K562 (cell line): ENCODE measurements at regions not wholly inside any gene's neighbourhood (a gene's known extent, or its start where the extent isn't known, plus 50 kb on each side); places are given as distances from the start of the nearest gene placed in this dataset.

ENCODE experiments used
- ATAC-seq: fragments of 200-7000 bp; cut with Tn5 transposase; 3 replicates; pipeline ENCODE4 v1.9.1; 2020; ENCODE audit warnings: moderate library complexity
- BruUV-seq: library from RNA; stranded (reverse); fragments of 400-500 nt; replicated peaks from 2 replicates; lab custom pipeline; 2021; lab: Mats Ljungman, UMichigan
- CTCF ChIA-PET: fragments of 300-600 bp; formaldehyde crosslinking; extraction: SDS; loops from one replicate; lab custom pipeline; 2021; ENCODE audit warnings: low intra/inter-chr PET ratio; lab: Yijun Ruan, JAX
- POLR2A ChIA-PET: fragments of 300-600, 350-650 bp; sonication (Branson Sonifier 250); formaldehyde crosslinking; extraction: SDS; loops from one replicate; lab custom pipeline; 2021; ENCODE audit warnings: antibody characterized with exemption, inconsistent platforms; lab: Yijun Ruan, JAX
- DNase-seq, 4 experiments: peaks; one replicate each; pipeline versions ENCODE4 v3.0.0 to v3.0.0-alpha.2; 2011 to 2018; ENCODE audit warnings: low spot score in 3 of 4, mixed read lengths in 3 of 4; ENCODE audit errors: extremely low read depth in 1 of 4
- FAIRE-seq: peaks from 2 replicates; lab custom pipeline; 2011; peaks lifted over from hg19 to GRCh38; lab: Jason Lieb, UNC
- H2AFZ ChIP-seq: 2 replicates; pipeline ENCODE4 v1.6.0; 2011; ENCODE audit warnings: low read depth, low read length, control low read depth, inconsistent platforms
- H3K27ac ChIP-seq: fragments of 200-600 bp; 3 replicates; pipeline ENCODE4 v1.8.0; 2011; ENCODE audit warnings: low read depth, mild to moderate bottlenecking, control low read depth, inconsistent platforms, low read length, moderate library complexity, mixed read lengths; ENCODE audit errors: extremely low read depth
- H3K27me3 ChIP-seq, 2 experiments: fragments of 300-600 bp in 1 of 2; 2 replicates in 1 of 2; 3 replicates in 1 of 2; pipeline versions ENCODE4 v1.6.0 to v1.8.0; 2011; ENCODE audit warnings: inconsistent platforms in 2 of 2, low read length in 2 of 2, mild to moderate bottlenecking in 1 of 2, mixed read lengths in 1 of 2, moderate library complexity in 1 of 2; ENCODE audit not compliant: control insufficient read depth in 2 of 2, insufficient read depth in 2 of 2
- H3K36me3 ChIP-seq: fragments of 300-600 bp; 3 replicates; pipeline ENCODE4 v1.8.0; 2011; ENCODE audit warnings: mild to moderate bottlenecking, low read length, inconsistent platforms; ENCODE audit not compliant: control insufficient read depth, insufficient read depth
- H3K4me1 ChIP-seq, 2 experiments: fragments of 200-600 bp in 1 of 2; replicated peaks in 1 of 2; 2 replicates in 1 of 2; 3 replicates in 1 of 2; pipeline versions ENCODE4 v1.5.1 to v1.8.0; 2011; ENCODE audit warnings: inconsistent platforms in 2 of 2, low read length in 2 of 2, mild to moderate bottlenecking in 1 of 2, mixed read lengths in 1 of 2, moderate library complexity in 1 of 2; ENCODE audit not compliant: control insufficient read depth in 2 of 2, insufficient read depth in 2 of 2
- H3K4me2 ChIP-seq: 2 replicates; pipeline ENCODE4 v1.6.1; 2011; ENCODE audit warnings: low read length, control low read depth, inconsistent platforms, mixed read lengths; ENCODE audit not compliant: insufficient read depth
- H3K4me3 ChIP-seq: fragments of 200-600 bp; sonication (generic), shearing (Covaris generic); 2 replicates; pipeline ENCODE4 v1.5.1; 2016; ENCODE audit warnings: control low read depth, inconsistent platforms
- H3K79me2 ChIP-seq: fragments of 200-600 bp; 3 replicates; pipeline ENCODE4 v1.8.0; 2011; ENCODE audit warnings: low read length, inconsistent platforms; ENCODE audit not compliant: control insufficient read depth, insufficient read depth
- H3K9ac ChIP-seq, 2 experiments: 2 replicates each; pipeline versions ENCODE4 v1.6.0 to v1.6.1; 2011; ENCODE audit warnings: low read depth in 2 of 2, low read length in 2 of 2, control low read depth in 1 of 2, inconsistent platforms in 1 of 2, mild to moderate bottlenecking in 1 of 2, mixed read lengths in 1 of 2; ENCODE audit not compliant: insufficient read depth in 1 of 2
- H3K9me1 ChIP-seq: one replicate; pipeline ENCODE4 v1.6.0; 2011; ENCODE audit warnings: inconsistent platforms, mild to moderate bottlenecking, low read length, moderate library complexity; ENCODE audit not compliant: control insufficient read depth, insufficient read depth
- H3K9me3 ChIP-seq: replicated peaks from 2 replicates; pipeline ENCODE4 v1.5.1; 2011; ENCODE audit warnings: low read depth, low read length, inconsistent platforms; ENCODE audit not compliant: control insufficient read depth, insufficient read depth
- H4K20me1 ChIP-seq: replicated peaks from 2 replicates; pipeline ENCODE4 v1.6.1; 2011; ENCODE audit warnings: low read length, inconsistent platforms, mixed read lengths; ENCODE audit not compliant: control insufficient read depth, insufficient read depth
- E2F3 ChIP-seq: fragments of 250-450 bp; sonication (Bioruptor Pico); IDR thresholded peaks from 2 replicates; pipeline ENCODE4 v1.4.0; 2020; ENCODE audit warnings: mild to moderate bottlenecking
- ESRRB ChIP-seq: fragments of 250-450 bp; sonication (Bioruptor Pico); IDR thresholded peaks from 2 replicates; pipeline ENCODE4 v1.5.0; 2020; ENCODE audit warnings: mild to moderate bottlenecking, moderate library complexity, borderline replicate concordance
- HNRNPLL ChIP-seq: fragments of 200-400 bp; formaldehyde crosslinking; IDR thresholded peaks from 2 replicates; pipeline ENCODE4 v1.6.1; 2017; ENCODE audit warnings: low read length, low read depth, mild to moderate bottlenecking; ENCODE audit not compliant: poor library complexity, severe bottlenecking
- HOXB6 ChIP-seq: fragments of 250-450 bp; sonication (Bioruptor Pico); IDR thresholded peaks from 2 replicates; pipeline ENCODE4 v1.5.1; 2022; ENCODE audit warnings: mild to moderate bottlenecking, borderline replicate concordance
- SMAD3 ChIP-seq: fragments of 450-650 bp; formaldehyde crosslinking; conservative IDR thresholded peaks from 2 replicates; pipeline ENCODE4 v1.4.0; 2020; ENCODE audit warnings: mild to moderate bottlenecking
- TFE3 ChIP-seq: fragments of 450-650 bp; formaldehyde crosslinking; IDR thresholded peaks from 2 replicates; pipeline ENCODE4 v1.4.0; 2020; ENCODE audit warnings: mild to moderate bottlenecking, mixed read lengths
- ZNF584 ChIP-seq: fragments of 200-800 bp; sonication (Bioruptor generic); IDR thresholded peaks from 2 replicates; pipeline ENCODE4 v1.6.1; 2016; ENCODE audit warnings: low read depth, mild to moderate bottlenecking, missing genetic modification characterization, missing compliant biosample characterization
- ZNF699 ChIP-seq: fragments of 250-450 bp; sonication (Bioruptor Pico); IDR thresholded peaks from 2 replicates; pipeline ENCODE4 v1.8.0; 2021; ENCODE audit warnings: mild to moderate bottlenecking, moderate library complexity; ENCODE audit not compliant: insufficient replicate concordance
- WGBS: fragments of 100-300 bp; shearing (Covaris generic); methylation state at CpG from one replicate; pipeline ENCODE4 v1.1.6; 2016; ENCODE audit warnings: low coverage, mixed read lengths; ENCODE audit not compliant: insufficient coverage; ENCODE audit errors: missing lambda C conversion rate; 5-methylcytosine and 5-hydroxymethylcytosine counted together
- in situ Hi-C: fragments of 300-500 bp; cut with MboI; formaldehyde crosslinking; loops from 4 replicates; pipeline ENCODE4 v1.15.0; 2018; ENCODE audit warnings: inconsistent platforms, mixed read lengths
- intact Hi-C: fragments of 100-400 bp; cut with micrococcal nuclease; formaldehyde crosslinking; loops from 2 replicates; pipeline ENCODE4 v1.14.2; 2022

DNA sequence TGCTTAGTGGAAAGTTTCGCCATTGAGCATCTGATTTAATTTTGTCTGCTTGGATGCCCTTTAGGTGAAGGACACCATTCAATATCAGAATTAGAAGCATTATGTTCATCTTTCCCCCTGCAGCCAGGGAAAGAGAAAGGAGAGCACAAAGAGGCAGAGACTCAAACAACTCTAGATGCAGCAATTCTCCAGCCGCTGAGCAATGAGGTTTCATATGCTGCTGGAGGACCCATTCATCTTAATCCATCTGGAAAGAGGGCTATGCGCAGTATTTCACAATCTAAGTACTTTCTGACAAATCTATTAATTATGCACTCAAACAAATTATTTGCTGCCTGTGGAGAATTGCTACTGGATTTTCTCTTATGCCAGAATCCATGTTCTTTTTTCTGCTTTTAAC lies 527.0 kb upstream of the TUSC1 start:
- DNase-seq, result no peak
- no peaks in the 10 kb centered on the region for H3K36me3 ChIP-seq
- no peaks in the 10 kb centered on the region for H3K9me1 ChIP-seq
- intact Hi-C loops, result no loop called here
- no peak overlapping the region for H3K9ac ChIP-seq
- in situ Hi-C loops, result no loop called here
- no peaks in the 10 kb centered on the region for H3K9me3 ChIP-seq
- H3K27ac ChIP-seq, result no peak overlapping the region
- no peak for FAIRE-seq
- no peaks in the 10 kb centered on the region for H3K79me2 ChIP-seq
- TF ChIP-seq ZNF584 (CRISPR knock-in tag) (no peak), HNRNPLL (no peak), HOXB6 (CRISPR knock-in tag) (no peak), SMAD3 (CRISPR knock-in tag) (no peak), ZNF699 (no peak), E2F3 (no peak), TFE3 (CRISPR knock-in tag) (no peak), ESRRB (no peak)
- WGBS, result no CpG with 5 or more reads among the region's 3 CpGs
- no peak for ATAC-seq
- no peaks in the 10 kb centered on the region for H3K27me3 ChIP-seq
- H2AFZ ChIP-seq, result no peak overlapping the region
- H4K20me1 ChIP-seq, result no peaks in the 10 kb centered on the region
- BruUV-seq, result no TSS peak
- H3K4me2 ChIP-seq, result no peak overlapping the region
- H3K4me1 ChIP-seq, result no peaks in the 10 kb centered on the region
- CTCF ChIA-PET, result no interaction called here
- POLR2A ChIA-PET, result no interaction called here
- no peak overlapping the region for H3K4me3 ChIP-seq
